Glomerular endothelial cell (primary cell): ENCODE measurements at regions not wholly inside any gene's neighbourhood (a gene's known extent, or its start where the extent isn't known, plus 50 kb on each side); places are given as distances from the start of the nearest gene placed in this dataset.
"Not testable (repeated sequence)": the region's sequence is repeated elsewhere in the genome, so short reads cannot be mapped to it uniquely, and the experiment has no call there.

Experiments used
- DNase-seq: peaks from one replicate; pipeline ENCODE4 v3.0.0-alpha.2; 2011; ENCODE audit warnings: low read depth, low spot score; ENCODE audit errors: extremely low read depth

DNA sequence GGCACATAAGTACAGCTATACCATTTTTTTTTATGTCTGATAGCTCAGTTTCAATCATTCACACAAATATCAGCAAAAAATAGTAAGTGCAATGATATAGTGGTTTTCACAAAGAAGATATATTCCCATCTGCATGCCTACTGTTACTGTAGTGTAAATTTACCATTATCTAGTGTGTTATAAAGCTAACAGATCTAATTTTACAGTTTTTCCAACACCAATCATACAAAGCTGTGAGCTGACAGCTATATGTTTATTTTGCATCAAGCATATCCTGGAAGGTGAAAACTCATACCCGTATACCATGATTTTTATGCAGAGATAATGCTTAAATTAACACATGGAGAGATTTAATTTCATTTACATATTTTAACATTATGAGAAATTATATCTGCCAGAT, 89.9 kb upstream of the HAPLN1 start:
- DNase-seq = no peak

DNA sequence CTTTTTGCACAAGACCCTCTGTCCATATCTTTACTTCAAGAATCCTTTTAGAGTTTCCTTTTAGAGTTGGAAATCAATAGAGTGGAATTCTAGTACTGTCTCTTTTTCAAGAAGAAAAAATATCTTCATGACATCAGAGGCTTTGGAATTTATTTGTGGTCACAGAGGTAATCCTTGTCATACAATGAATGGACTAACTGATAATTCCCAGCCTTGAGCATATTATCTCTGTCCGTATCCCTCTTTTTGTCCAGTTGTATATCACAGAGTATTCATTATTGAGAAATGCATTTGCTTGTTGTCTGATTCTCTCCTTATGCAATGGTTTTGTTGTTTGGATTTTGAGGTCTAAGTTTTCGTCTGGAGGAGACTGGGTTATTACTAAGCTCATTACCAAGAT, 82.0 kb upstream of the HAPLN1 start:
- DNase-seq = no peak

DNA sequence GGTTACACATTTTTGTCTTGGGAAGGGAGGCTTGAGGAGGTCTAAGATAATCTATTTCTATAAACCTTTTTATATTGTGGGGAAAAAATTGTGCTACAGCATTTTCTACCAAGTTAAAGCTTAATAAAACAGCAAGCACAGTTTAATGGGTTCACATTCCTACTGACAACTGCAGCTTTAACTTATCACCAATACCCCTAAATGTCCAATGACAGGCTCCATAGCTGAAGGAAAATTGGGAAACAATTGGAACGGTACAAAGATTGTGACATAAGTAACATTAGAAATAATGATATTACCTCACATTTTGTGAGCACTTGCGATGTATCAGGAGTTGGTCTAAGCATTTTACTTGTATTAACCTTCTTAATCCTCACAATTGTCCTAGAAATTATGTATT, 79.5 kb upstream of the HAPLN1 start:
- DNase-seq = no peak

GRCh38 chr5:83799020-83799419, 78.4 kb upstream of the HAPLN1 start:
- DNase-seq = not testable (repeated sequence)

DNA sequence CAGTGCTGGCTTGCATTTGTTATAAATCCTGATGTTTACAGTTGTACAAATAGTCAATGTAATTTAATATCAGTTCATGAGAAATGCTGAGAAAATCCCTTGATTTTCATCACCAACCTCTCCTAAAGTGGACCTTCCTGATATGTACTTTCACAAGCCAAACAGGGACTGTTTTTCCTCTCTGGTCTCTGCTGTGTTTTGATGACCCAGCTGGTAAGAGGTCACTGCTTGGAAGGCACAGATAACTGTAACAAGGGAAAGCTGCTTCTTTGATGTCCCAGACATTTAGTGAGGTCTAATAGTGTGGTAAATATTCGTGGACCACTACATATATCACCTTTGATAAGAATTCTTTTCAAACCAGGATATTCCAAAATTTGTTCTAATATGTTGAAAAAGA, 68.7 kb upstream of the HAPLN1 start:
- no peak for DNase-seq

GRCh38 chr5:83787631-83788030, 67.0 kb upstream of the HAPLN1 start:
- DNase-seq = no peak

GRCh38 chr5:83785176-83785668, 64.6 kb upstream of the HAPLN1 start:
- DNase-seq = no peak

DNA sequence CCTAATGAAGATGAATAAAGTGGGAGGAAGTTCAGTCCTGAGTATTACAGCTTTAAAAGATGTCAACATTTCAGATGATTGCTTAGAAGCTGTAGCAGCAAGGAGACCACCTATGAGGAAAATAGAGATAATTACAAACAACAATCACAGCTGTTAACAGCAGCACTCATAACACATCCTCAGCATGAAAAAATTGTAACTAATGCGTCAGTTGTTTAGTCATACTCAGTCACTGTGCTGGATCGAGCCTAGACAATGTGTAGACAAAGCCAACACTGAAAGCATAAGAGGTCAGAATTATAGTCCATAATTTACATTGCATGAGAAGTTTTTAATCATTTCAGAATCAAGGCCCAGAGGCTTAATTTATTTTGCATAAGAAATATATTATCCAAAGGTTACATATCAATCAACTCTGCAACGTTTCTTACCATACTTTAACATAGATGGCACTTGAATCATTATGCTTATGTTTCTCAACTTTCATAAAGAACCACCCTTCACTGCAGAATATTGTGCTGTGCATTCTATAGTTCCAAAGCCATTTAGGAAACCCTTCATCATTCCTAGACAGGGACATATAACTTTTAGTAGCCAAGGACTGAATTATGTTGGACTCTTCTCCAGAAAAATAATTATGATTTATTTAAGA, 60.2 kb upstream of the HAPLN1 start:
- DNase-seq = no peak

DNA sequence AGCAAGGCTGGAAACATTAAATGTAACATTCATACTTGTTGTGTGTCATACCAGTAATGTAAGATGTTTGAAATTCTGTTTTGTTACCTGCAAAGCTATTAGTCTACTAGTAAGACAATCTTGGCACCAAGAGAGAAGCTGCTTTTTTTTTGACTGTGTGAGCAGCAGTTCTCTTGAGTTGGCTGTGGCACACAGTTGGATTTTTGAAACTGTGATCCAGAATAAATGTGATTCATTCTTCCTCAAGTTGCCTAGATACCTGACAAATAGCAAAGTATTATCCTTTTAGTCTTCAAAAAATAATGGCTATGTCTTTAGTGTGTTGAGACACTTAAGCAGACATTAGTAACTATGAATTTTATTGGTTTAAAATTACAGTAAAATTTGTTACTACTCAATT, 57.2 kb upstream of the HAPLN1 start:
- DNase-seq = no peak

DNA sequence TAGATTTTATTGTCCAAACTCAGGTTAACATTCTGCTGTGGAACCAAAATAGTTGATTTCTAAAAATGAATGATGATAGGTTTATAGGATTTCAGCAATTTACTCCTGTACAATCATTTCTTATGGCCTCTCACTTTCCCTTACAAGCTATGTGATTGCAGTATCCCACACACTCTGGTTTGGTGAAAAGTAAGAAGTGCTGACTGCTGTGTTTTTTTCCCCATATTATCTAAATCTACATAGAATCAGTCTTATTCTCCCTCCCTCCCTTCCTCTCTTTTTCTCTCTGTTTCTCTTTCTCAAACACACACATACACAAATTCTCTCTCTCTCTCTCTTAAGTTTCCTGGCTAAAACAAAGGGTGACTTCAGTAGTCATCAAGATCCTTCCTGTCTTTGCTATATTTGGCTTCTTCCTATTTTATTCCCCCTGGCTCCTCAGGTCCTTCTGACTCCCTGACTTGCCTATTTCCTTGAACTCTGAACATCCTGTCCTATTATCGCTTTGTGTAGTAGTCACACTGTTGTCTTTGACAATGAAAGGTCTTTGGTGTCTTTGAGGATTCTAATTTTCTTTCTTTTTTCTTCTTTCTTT, 55.9 kb upstream of the HAPLN1 start:
- DNase-seq = peak; percentile 22
